ENCODE measurements at regions not wholly inside any gene's neighbourhood (a gene's known extent, or its start where the extent isn't known, plus 50 kb on each side); places are given as distances from the start of the nearest gene placed in this dataset.

DNA sequence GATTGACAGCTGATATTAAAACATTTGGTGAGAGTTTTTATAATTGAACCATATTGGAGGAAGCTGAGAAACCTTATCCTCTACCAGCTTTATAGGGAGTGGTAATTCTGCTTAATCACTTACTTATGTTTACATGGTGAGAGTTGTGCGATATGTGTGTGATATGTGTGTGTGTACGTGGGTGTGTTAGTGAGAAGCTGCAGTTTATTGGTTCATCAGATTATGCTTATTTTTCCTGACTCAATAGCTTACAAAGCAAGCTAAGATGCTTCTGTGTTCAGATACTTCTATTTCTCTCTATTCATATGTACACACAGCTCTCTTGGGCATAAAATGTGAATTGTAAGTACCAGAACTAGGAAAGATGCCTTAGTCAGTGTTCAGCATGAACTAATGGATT lies 343.7 kb downstream of the GRIA2 start:
- H3K4me1 ChIP-seq (ENCODE audit: control insufficient read depth in 1 of 2, insufficient read depth in 2 of 2, low read length in 2 of 2) = no peaks in the 10 kb centered on the region
- H3K9ac ChIP-seq (ENCODE audit: low read length) = no peak overlapping the region
- H3K36me3 ChIP-seq (ENCODE audit: control insufficient read depth in 1 of 2, insufficient read depth in 2 of 2, low read length in 2 of 2) = no peaks in the 10 kb centered on the region
- H3K9me3 ChIP-seq (ENCODE audit: insufficient read depth, low read depth, low read length) = no peaks in the 10 kb centered on the region
- no peak overlapping the region for H3K18ac ChIP-seq (ENCODE audit: low read length)
- H4K12ac ChIP-seq (ENCODE audit: low read depth, low read length) = no peak overlapping the region
- H3K27ac ChIP-seq (ENCODE audit: low read depth, low read length) = no peak overlapping the region
- no peak overlapping the region for H3K4ac ChIP-seq (ENCODE audit: low read depth, low read length)
- H3K79me2 ChIP-seq (ENCODE audit: control insufficient read depth, insufficient read depth, low read length, poor library complexity) = no peaks in the 10 kb centered on the region
- no peak overlapping the region for H4K91ac ChIP-seq (ENCODE audit: low read depth, low read length)
- no peaks in the 10 kb centered on the region for H3K79me1 ChIP-seq (ENCODE audit: low read length)
- H3K14ac ChIP-seq (ENCODE audit: low read length) = no peak overlapping the region
- H3K4me2 ChIP-seq (ENCODE audit: low read length) = no peak overlapping the region
- no peak for DNase-seq
- no peak overlapping the region for H2AK5ac ChIP-seq (ENCODE audit: low read length)
- no peak overlapping the region for H2BK12ac ChIP-seq (ENCODE audit: low read length)
- no peak overlapping the region for H2BK5ac ChIP-seq (ENCODE audit: low read depth, low read length, poor library complexity)
- no peak overlapping the region for H2BK120ac ChIP-seq (ENCODE audit: insufficient read depth, low read length, poor library complexity)
- 100% methylated on average over 2 of the region's 2 CpGs for WGBS (ENCODE audit: extremely low coverage, insufficient coverage, insufficient read length)
- no peak overlapping the region for H3K4me3 ChIP-seq (ENCODE audit: low read depth, low read length)
- H2AFZ ChIP-seq (ENCODE audit: insufficient read depth, low read length, poor library complexity) = no peak overlapping the region
- H3K27me3 ChIP-seq (ENCODE audit: insufficient read depth, low read length) = no peaks in the 10 kb centered on the region
- H3K23ac ChIP-seq (ENCODE audit: low read length) = no peak overlapping the region
- no peak overlapping the region for H4K8ac ChIP-seq (ENCODE audit: low read depth, low read length)

DNA sequence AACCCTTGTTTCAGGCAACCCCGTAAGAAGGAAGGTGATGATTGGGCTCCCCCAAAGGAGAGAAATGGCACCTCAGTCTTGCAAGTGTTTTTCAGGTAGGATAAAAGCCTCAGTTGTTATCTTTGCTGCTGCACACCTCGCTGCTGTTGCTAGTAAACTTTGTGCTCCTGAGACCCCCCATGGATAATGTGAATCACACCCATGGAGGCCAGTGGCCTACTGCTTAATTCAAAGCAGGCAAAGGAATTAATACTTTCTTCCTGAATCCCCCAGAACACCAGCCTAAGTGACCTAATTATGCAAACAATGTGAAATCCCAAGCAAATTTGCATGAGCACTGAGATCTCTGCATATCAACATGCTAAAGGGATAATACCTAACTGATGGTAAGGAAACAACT lies 337.5 kb downstream of the GRIA2 start:
- H3K4me1 ChIP-seq (ENCODE audit: control insufficient read depth in 1 of 2, insufficient read depth in 2 of 2, low read length in 2 of 2) = no peaks in the 10 kb centered on the region
- H2BK12ac ChIP-seq (ENCODE audit: low read length) = no peak overlapping the region
- no peak overlapping the region for H4K8ac ChIP-seq (ENCODE audit: low read depth, low read length)
- no peak overlapping the region for H2AK5ac ChIP-seq (ENCODE audit: low read length)
- H3K4me2 ChIP-seq (ENCODE audit: low read length) = no peak overlapping the region
- no peak overlapping the region for H2BK5ac ChIP-seq (ENCODE audit: low read depth, low read length, poor library complexity)
- no peak overlapping the region for H4K91ac ChIP-seq (ENCODE audit: low read depth, low read length)
- H3K14ac ChIP-seq (ENCODE audit: low read length) = no peak overlapping the region
- no peaks in the 10 kb centered on the region for H3K79me2 ChIP-seq (ENCODE audit: control insufficient read depth, insufficient read depth, low read length, poor library complexity)
- no peak overlapping the region for H4K12ac ChIP-seq (ENCODE audit: low read depth, low read length)
- H3K79me1 ChIP-seq (ENCODE audit: low read length) = no peaks in the 10 kb centered on the region
- H2AFZ ChIP-seq (ENCODE audit: insufficient read depth, low read length, poor library complexity) = no peak overlapping the region
- H3K9ac ChIP-seq (ENCODE audit: low read length) = no peak overlapping the region
- no peak overlapping the region for H3K27ac ChIP-seq (ENCODE audit: low read depth, low read length)
- no CpG with 5 or more reads among the region's 2 CpGs for WGBS (ENCODE audit: extremely low coverage, insufficient coverage, insufficient read length)
- H3K4ac ChIP-seq (ENCODE audit: low read depth, low read length) = no peak overlapping the region
- no peak overlapping the region for H2BK120ac ChIP-seq (ENCODE audit: insufficient read depth, low read length, poor library complexity)
- H3K18ac ChIP-seq (ENCODE audit: low read length) = no peak overlapping the region
- no peaks in the 10 kb centered on the region for H3K36me3 ChIP-seq (ENCODE audit: control insufficient read depth in 1 of 2, insufficient read depth in 2 of 2, low read length in 2 of 2)
- no peak for DNase-seq
- peak overlapping the region; percentile 58 for H3K23ac ChIP-seq (ENCODE audit: low read length)
- H3K9me3 ChIP-seq (ENCODE audit: insufficient read depth, low read depth, low read length) = no peaks in the 10 kb centered on the region
- no peak overlapping the region for H3K4me3 ChIP-seq (ENCODE audit: low read depth, low read length)
- H3K27me3 ChIP-seq (ENCODE audit: insufficient read depth, low read length) = no peaks in the 10 kb centered on the region

DNA sequence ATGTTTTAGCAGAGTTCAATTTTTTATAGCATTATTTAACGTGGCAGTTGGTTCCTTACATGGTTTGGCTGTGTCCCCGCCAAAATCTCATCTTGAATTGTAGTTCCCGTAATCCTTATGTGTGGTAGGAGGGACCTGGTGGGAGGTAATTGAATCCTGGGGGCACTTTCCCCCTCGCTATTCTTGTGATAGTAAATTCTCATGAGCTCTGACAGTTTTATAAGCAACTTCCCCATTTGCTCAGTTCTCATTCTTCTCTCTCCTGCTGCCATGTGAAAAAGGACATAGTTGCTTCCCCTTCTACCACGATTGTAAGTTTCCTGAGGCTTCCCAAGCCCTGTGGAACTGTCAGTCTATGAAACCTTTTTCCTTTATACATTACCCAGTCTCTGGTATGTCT lies 329.5 kb downstream of the GRIA2 start:
- Histone ChIP-seq H3K27me3 (ENCODE audit: insufficient read depth, low read length) (no peaks in the 10 kb centered on the region), H3K14ac (ENCODE audit: low read length) (no peak overlapping the region), H3K27ac (ENCODE audit: low read depth, low read length) (no peak overlapping the region), H4K12ac (ENCODE audit: low read depth, low read length) (no peak overlapping the region), H2BK5ac (ENCODE audit: low read depth, low read length, poor library complexity) (no peak overlapping the region), H3K79me1 (ENCODE audit: low read length) (no peaks in the 10 kb centered on the region), H3K4ac (ENCODE audit: low read depth, low read length) (no peak overlapping the region), H3K9ac (ENCODE audit: low read length) (no peak overlapping the region), H2AK5ac (ENCODE audit: low read length) (no peak overlapping the region), H3K4me1 (ENCODE audit: control insufficient read depth in 1 of 2, insufficient read depth in 2 of 2, low read length in 2 of 2) (no peaks in the 10 kb centered on the region), H3K36me3 (ENCODE audit: control insufficient read depth in 1 of 2, insufficient read depth in 2 of 2, low read length in 2 of 2) (no peaks in the 10 kb centered on the region), H2BK12ac (ENCODE audit: low read length) (no peak overlapping the region), H3K4me2 (ENCODE audit: low read length) (no peak overlapping the region), H2AFZ (ENCODE audit: insufficient read depth, low read length, poor library complexity) (no peak overlapping the region), H3K9me3 (ENCODE audit: insufficient read depth, low read depth, low read length) (no peaks in the 10 kb centered on the region), H4K91ac (ENCODE audit: low read depth, low read length) (no peak overlapping the region), H2BK120ac (ENCODE audit: insufficient read depth, low read length, poor library complexity) (no peak overlapping the region), H3K79me2 (ENCODE audit: control insufficient read depth, insufficient read depth, low read length, poor library complexity) (no peaks in the 10 kb centered on the region), H3K18ac (ENCODE audit: low read length) (no peak overlapping the region), H4K8ac (ENCODE audit: low read depth, low read length) (no peak overlapping the region), H3K4me3 (ENCODE audit: low read depth, low read length) (no peak overlapping the region), H3K23ac (ENCODE audit: low read length) (no peak overlapping the region)
- no peak for DNase-seq
- no CpG with 5 or more reads among the region's 5 CpGs for WGBS (ENCODE audit: extremely low coverage, insufficient coverage, insufficient read length)

DNA sequence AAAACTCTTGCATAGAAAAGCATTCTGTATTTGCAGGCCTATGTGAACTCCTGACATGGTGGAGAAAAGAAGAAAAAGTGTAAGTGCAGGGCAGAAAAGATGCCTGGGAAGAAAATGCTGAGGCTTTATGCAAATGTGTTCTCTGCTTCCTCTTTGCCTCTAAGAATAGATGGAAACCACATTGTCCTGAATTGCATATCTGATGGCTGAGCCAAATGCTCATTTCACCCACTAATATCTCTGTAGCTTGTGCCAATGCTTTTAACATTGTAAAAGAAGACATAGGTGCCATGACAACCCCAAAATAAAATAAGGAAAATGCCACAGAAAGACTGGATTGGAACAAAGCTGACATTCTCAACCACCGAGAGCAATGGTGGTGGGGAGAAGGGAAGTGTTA lies 307.4 kb downstream of the GRIA2 start:
- no peaks in the 10 kb centered on the region for H3K27me3 ChIP-seq (ENCODE audit: insufficient read depth, low read length)
- no peaks in the 10 kb centered on the region for H3K79me1 ChIP-seq (ENCODE audit: low read length)
- DNase-seq = no peak
- no peak overlapping the region for H3K4me2 ChIP-seq (ENCODE audit: low read length)
- H3K23ac ChIP-seq (ENCODE audit: low read length) = no peak overlapping the region
- no peaks in the 10 kb centered on the region for H3K79me2 ChIP-seq (ENCODE audit: control insufficient read depth, insufficient read depth, low read length, poor library complexity)
- H2AK5ac ChIP-seq (ENCODE audit: low read length) = no peak overlapping the region
- H3K4ac ChIP-seq (ENCODE audit: low read depth, low read length) = no peak overlapping the region
- H4K8ac ChIP-seq (ENCODE audit: low read depth, low read length) = no peak overlapping the region
- no peaks in the 10 kb centered on the region for H3K4me1 ChIP-seq (ENCODE audit: control insufficient read depth in 1 of 2, insufficient read depth in 2 of 2, low read length in 2 of 2)
- H3K14ac ChIP-seq (ENCODE audit: low read length) = no peak overlapping the region
- no peak overlapping the region for H4K12ac ChIP-seq (ENCODE audit: low read depth, low read length)
- H4K91ac ChIP-seq (ENCODE audit: low read depth, low read length) = no peak overlapping the region
- no peak overlapping the region for H2BK120ac ChIP-seq (ENCODE audit: insufficient read depth, low read length, poor library complexity)
- no peak overlapping the region for H3K27ac ChIP-seq (ENCODE audit: low read depth, low read length)
- H3K9ac ChIP-seq (ENCODE audit: low read length) = no peak overlapping the region
- H3K36me3 ChIP-seq (ENCODE audit: control insufficient read depth in 1 of 2, insufficient read depth in 2 of 2, low read length in 2 of 2) = no peaks in the 10 kb centered on the region
- no peak overlapping the region for H2AFZ ChIP-seq (ENCODE audit: insufficient read depth, low read length, poor library complexity)
- no peak overlapping the region for H2BK5ac ChIP-seq (ENCODE audit: low read depth, low read length, poor library complexity)
- no peak overlapping the region for H3K4me3 ChIP-seq (ENCODE audit: low read depth, low read length)
- H3K9me3 ChIP-seq (ENCODE audit: insufficient read depth, low read depth, low read length) = peaks cover 8% of the 10 kb centered on the region
- no peak overlapping the region for H3K18ac ChIP-seq (ENCODE audit: low read length)
- WGBS (ENCODE audit: extremely low coverage, insufficient coverage, insufficient read length) = no CpG with 5 or more reads among the region's 1 CpG
- H2BK12ac ChIP-seq (ENCODE audit: low read length) = no peak overlapping the region

Data from trophoblast cell (in vitro differentiated cells and primary cell).